Putamen (tissue), 1 donor: ENCODE measurements at regions not wholly inside any gene's neighbourhood (a gene's known extent, or its start where the extent isn't known, plus 50 kb on each side); places are given as distances from the start of the nearest gene placed in this dataset.

Experiments used
- DNase-seq: peaks from one replicate; pipeline ENCODE4 v3.0.0-alpha.2; 2016; ENCODE audit warnings: low spot score

GRCh38 chr6:101212640-101213039 is 180.9 kb upstream of the GRIK2 start:
- DNase-seq = no peak

GRCh38 chr6:101222007-101222406 is 171.5 kb upstream of the GRIK2 start:
- DNase-seq = no peak

- no peak for DNase-seq
These were observed 168.8 kb upstream of the GRIK2 start for GRCh38 chr6:101224751-101225150.

- no peak for DNase-seq
These were observed 166.8 kb upstream of the GRIK2 start for GRCh38 chr6:101226677-101227135.

- DNase-seq = no peak
These were observed 162.6 kb upstream of the GRIK2 start for GRCh38 chr6:101230866-101231265.

- no peak for DNase-seq
These were observed 161.8 kb upstream of the GRIK2 start for GRCh38 chr6:101231606-101232235.

- no peak for DNase-seq
These were observed 160.5 kb upstream of the GRIK2 start for GRCh38 chr6:101232961-101233360.

GRCh38 chr6:101236709-101237108 is 156.8 kb upstream of the GRIK2 start:
- DNase-seq = no peak

- no peak for DNase-seq
These were observed 152.1 kb upstream of the GRIK2 start for GRCh38 chr6:101241442-101241841.

- DNase-seq = no peak
These were observed 144.0 kb upstream of the GRIK2 start for GRCh38 chr6:101249470-101249869.

- no peak for DNase-seq
These were observed 136.3 kb upstream of the GRIK2 start for GRCh38 chr6:101257163-101257562.

- no peak for DNase-seq
These were observed 134.0 kb upstream of the GRIK2 start for GRCh38 chr6:101259505-101259904.

- DNase-seq = no peak
These were observed 129.9 kb upstream of the GRIK2 start for GRCh38 chr6:101263596-101263995.

- DNase-seq = no peak
These were observed 127.4 kb upstream of the GRIK2 start for GRCh38 chr6:101266063-101266462.

GRCh38 chr6:101268541-101268940 is 125.0 kb upstream of the GRIK2 start:
- DNase-seq = no peak

GRCh38 chr6:101275251-101275650 is 118.3 kb upstream of the GRIK2 start:
- DNase-seq = no peak

- DNase-seq = no peak
These were observed 117.4 kb upstream of the GRIK2 start for GRCh38 chr6:101276066-101276465.

GRCh38 chr6:101279410-101279809 is 114.1 kb upstream of the GRIK2 start:
- DNase-seq = no peak

- no peak for DNase-seq
These were observed 112.2 kb upstream of the GRIK2 start for GRCh38 chr6:101281266-101281665.

GRCh38 chr6:101284131-101284530 is 109.4 kb upstream of the GRIK2 start:
- DNase-seq = no peak

- DNase-seq = no peak
These were observed 107.4 kb upstream of the GRIK2 start for GRCh38 chr6:101286146-101286545.

GRCh38 chr6:101290346-101290745 is 103.2 kb upstream of the GRIK2 start:
- DNase-seq = no peak

GRCh38 chr6:101294051-101294638 is 99.4 kb upstream of the GRIK2 start:
- no peak for DNase-seq

GRCh38 chr6:101294676-101295075 is 98.8 kb upstream of the GRIK2 start:
- no peak for DNase-seq
